ENCODE measurements at regions not wholly inside any gene's neighbourhood (a gene's known extent, or its start where the extent isn't known, plus 50 kb on each side); places are given as distances from the start of the nearest gene placed in this dataset.

DNA sequence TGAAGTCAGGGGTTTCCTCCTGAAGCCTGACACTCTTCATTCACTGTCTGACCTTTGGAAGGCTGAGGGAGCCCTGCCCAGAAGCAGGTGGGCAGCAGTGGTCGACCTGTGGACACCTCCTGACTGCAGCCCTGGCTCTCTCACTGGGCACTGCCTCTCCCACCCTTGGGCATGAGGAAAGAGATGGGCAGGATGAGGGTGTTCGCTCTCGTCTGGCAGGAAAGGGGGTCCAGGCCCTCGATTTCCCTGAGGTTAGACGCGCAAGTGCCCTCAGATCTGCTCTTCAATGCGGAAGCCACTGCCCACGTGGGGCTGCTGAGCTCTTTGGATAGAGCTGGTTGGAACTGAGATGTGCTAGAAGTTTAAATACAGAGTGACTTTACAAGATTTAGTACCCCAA, 171.9 kb downstream of the AHSP start:
- Histone ChIP-seq H3K4me1 (ENCODE audit: insufficient read depth, low read length) (peaks cover 5% of the 10 kb centered on the region; the same call in 1 of the 2 replicates), H3K9me3 (ENCODE audit: low read length) (no peaks in the 10 kb centered on the region), H3K27me3 (ENCODE audit: low read length) (no peaks in the 10 kb centered on the region), H3K36me3 (ENCODE audit: low read depth, low read length) (no peaks in the 10 kb centered on the region; the same call in 1 of the 2 replicates), H3K27ac (ENCODE audit: low read length) (no peak overlapping the region), H3K79me2 (ENCODE audit: low read length) (peaks cover 24% of the 10 kb centered on the region), H3K9ac (ENCODE audit: low read length) (no peak overlapping the region), H3K9me2 (replicated peaks; ENCODE audit: low read length) (no peaks in the 10 kb centered on the region), H2AFZ (ENCODE audit: low read length) (no peak overlapping the region), H3F3A (ENCODE audit: low read length, unreplicated experiment) (no peaks in the 10 kb centered on the region), H3K4me2 (ENCODE audit: low read length) (0 out of 2 replicates have a peak overlapping the region, but pooled peaks have one; percentile 95), H4K20me1 (ENCODE audit: low read length) (no peaks in the 10 kb centered on the region), H3K4me3 (ENCODE audit: low read length) (no peak overlapping the region)
- CTCF ChIA-PET, result no interaction called here
- TF ChIP-seq, protein P1, sequence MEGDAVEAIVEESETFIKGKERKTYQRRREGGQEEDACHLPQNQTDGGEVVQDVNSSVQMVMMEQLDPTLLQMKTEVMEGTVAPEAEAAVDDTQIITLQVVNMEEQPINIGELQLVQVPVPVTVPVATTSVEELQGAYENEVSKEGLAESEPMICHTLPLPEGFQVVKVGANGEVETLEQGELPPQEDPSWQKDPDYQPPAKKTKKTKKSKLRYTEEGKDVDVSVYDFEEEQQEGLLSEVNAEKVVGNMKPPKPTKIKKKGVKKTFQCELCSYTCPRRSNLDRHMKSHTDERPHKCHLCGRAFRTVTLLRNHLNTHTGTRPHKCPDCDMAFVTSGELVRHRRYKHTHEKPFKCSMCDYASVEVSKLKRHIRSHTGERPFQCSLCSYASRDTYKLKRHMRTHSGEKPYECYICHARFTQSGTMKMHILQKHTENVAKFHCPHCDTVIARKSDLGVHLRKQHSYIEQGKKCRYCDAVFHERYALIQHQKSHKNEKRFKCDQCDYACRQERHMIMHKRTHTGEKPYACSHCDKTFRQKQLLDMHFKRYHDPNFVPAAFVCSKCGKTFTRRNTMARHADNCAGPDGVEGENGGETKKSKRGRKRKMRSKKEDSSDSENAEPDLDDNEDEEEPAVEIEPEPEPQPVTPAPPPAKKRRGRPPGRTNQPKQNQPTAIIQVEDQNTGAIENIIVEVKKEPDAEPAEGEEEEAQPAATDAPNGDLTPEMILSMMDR (conservative IDR thresholded peaks at IDR 0.05; ENCODE audit: low read depth, low read length), result no peak
- TF ChIP-seq EZH2phosphoT487 (IDR thresholded peaks at IDR 0.05; ENCODE audit: borderline replicate concordance, low read length), result no peak
- TF ChIP-seq EZH2 (IDR thresholded peaks at IDR 0.05; ENCODE audit: low read length, unreplicated experiment), result no peak
- POLR2A ChIA-PET (ENCODE audit: unreplicated experiment), result no interaction called here
- no TSS peak for BruUV-seq (replicated peaks)
- no peak for ATAC-seq
- intact Hi-C loops (cut with micrococcal nuclease), result no loop called here
- no peak for DNase-seq

DNA sequence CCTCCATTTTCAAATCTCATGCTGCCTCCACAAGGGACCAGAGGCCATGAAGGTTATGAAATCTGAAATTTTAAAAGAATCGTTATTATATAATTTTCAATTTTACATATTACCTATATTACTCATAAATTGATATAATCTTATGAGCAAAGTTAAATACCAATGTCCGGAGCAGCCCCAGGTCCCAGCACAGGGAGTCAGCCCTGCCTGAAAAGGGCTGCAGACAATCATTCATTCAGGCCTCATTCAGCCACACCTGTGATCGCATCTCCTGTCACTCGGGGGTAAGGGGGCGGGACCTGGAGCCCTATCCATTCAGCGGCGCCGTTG, 172.5 kb downstream of the AHSP start:
- Histone ChIP-seq H3K27me3 (ENCODE audit: low read length) (no peaks in the 10 kb centered on the region), H3K9me2 (replicated peaks; ENCODE audit: low read length) (no peaks in the 10 kb centered on the region), H4K20me1 (ENCODE audit: low read length) (no peaks in the 10 kb centered on the region), H2AFZ (ENCODE audit: low read length) (peak overlapping the region; percentile 80), H3K27ac (ENCODE audit: low read length) (no peak overlapping the region), H3K4me2 (ENCODE audit: low read length) (peak overlapping the region; percentile 95), H3K79me2 (ENCODE audit: low read length) (peaks cover 24% of the 10 kb centered on the region), H3K4me1 (ENCODE audit: insufficient read depth, low read length) (peaks cover 5% of the 10 kb centered on the region; the same call in 1 of the 2 replicates), H3K9me3 (ENCODE audit: low read length) (no peaks in the 10 kb centered on the region), H3K9ac (ENCODE audit: low read length) (peak overlapping the region; percentile 88; the same call in 1 of the 2 replicates), H3K4me3 (ENCODE audit: low read length) (peak overlapping the region; percentile 85), H3F3A (ENCODE audit: low read length, unreplicated experiment) (no peaks in the 10 kb centered on the region), H3K36me3 (ENCODE audit: low read depth, low read length) (no peaks in the 10 kb centered on the region; the same call in 1 of the 2 replicates)
- ChIA-PET POLR2A (ENCODE audit: unreplicated experiment) (no interaction called here), CTCF (no interaction called here)
- TF ChIP-seq EZH2 (IDR thresholded peaks at IDR 0.05; ENCODE audit: low read length, unreplicated experiment) (no peak), EZH2phosphoT487 (IDR thresholded peaks at IDR 0.05; ENCODE audit: borderline replicate concordance, low read length) (no peak)
- intact Hi-C loops (cut with micrococcal nuclease), result loop anchor here (5.0 kb wide), 1 partner anchor 193 kb away; the partner anchor contains the start of gene RUSF1
- DNase-seq (peak; percentile 82), ATAC-seq (peak; percentile 99; the same call in 1 of the 2 replicates)
- BruUV-seq (replicated peaks), result no TSS peak

DNA sequence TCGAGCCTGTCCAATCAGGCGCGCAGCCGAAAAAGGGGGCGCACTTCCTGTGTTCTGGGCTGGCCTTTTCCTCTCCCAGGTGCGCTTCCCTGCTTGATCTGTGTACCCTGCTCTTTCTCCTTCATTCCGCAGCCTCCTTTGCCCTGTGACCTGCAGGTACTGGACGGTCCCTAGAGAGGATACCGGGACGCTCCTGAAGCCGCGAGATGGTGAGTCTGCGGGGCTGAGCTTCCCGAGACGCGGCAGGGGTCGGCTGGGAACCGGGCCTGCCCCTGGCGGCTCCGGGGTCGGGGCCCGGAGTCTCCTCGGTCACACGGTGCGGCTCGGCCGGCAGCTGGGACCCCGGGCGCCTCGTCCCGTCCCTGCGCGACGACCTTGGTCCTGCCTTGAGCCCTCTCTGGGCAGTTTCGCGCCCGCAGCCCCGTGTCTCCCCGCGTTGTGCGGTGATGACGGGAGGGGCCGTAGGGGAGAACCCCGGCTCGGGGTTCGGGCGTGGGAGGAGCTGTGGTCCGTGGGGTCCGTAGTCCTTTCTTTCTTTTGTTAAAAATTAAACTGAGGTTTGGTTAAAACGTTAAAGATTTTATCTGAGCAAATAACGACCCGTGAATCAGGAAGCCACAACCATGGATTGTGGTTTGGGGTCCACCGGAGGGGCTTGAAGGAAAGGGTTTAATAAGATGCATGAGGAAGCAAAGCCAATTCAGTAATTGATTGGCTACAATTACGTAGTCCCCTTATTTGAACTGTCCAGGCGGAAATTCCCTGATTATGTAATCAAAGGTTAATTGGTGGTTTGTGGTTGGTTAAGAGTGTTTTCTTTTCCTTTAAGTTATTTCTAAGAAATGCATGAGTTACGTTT, 172.8 kb upstream of the ZNF267 start:
- H2AFZ ChIP-seq (ENCODE audit: low read length), result peak overlapping the region; percentile 80
- H3K4me1 ChIP-seq (ENCODE audit: insufficient read depth, low read length), result peaks cover 5% of the 10 kb centered on the region; the same call in 1 of the 2 replicates
- BruUV-seq (replicated peaks), result no TSS peak
- H3K79me2 ChIP-seq (ENCODE audit: low read length), result peaks cover 24% of the 10 kb centered on the region
- ChIA-PET POLR2A (ENCODE audit: unreplicated experiment) (no interaction called here), CTCF (no interaction called here)
- intact Hi-C loops (cut with micrococcal nuclease), result loop anchor here (5.0 kb wide), 1 partner anchor 193 kb away; the partner anchor contains the start of gene RUSF1
- TF ChIP-seq, protein P1 (conservative IDR thresholded peaks at IDR 0.05; ENCODE audit: low read depth, low read length), result no peak
- TF ChIP-seq EZH2phosphoT487 (IDR thresholded peaks at IDR 0.05; ENCODE audit: borderline replicate concordance, low read length) (no peak), EZH2 (IDR thresholded peaks at IDR 0.05; ENCODE audit: low read length, unreplicated experiment) (no peak)
- ATAC-seq (peak; percentile 27), DNase-seq (no peak)
- H3K9me2 ChIP-seq (replicated peaks; ENCODE audit: low read length), result no peaks in the 10 kb centered on the region
- no peaks in the 10 kb centered on the region for H3F3A ChIP-seq (ENCODE audit: low read length, unreplicated experiment)
- H4K20me1 ChIP-seq (ENCODE audit: low read length), result no peaks in the 10 kb centered on the region
- no peaks in the 10 kb centered on the region for H3K27me3 ChIP-seq (ENCODE audit: low read length)
- peak overlapping the region; percentile 88 for H3K9ac ChIP-seq (ENCODE audit: low read length)
- H3K9me3 ChIP-seq (ENCODE audit: low read length), result no peaks in the 10 kb centered on the region
- H3K4me2 ChIP-seq (ENCODE audit: low read length), result peak overlapping the region; percentile 95
- H3K36me3 ChIP-seq (ENCODE audit: low read depth, low read length), result no peaks in the 10 kb centered on the region; the same call in 1 of the 2 replicates
- no peak overlapping the region for H3K27ac ChIP-seq (ENCODE audit: low read length)
- H3K4me3 ChIP-seq (ENCODE audit: low read length), result peak overlapping the region; percentile 85
